ACC112 (cell line): ENCODE measurements at regions not wholly inside any gene's neighbourhood (a gene's known extent, or its start where the extent isn't known, plus 50 kb on each side); places are given as distances from the start of the nearest gene placed in this dataset.

Experiments used
- H2AFZ ChIP-seq: fragments of 200-600 bp; sonication (generic); one replicate; pipeline ENCODE4 v1.6.0; 2017; ENCODE audit warnings: antibody characterized with exemption, low read length; ENCODE audit not compliant: unreplicated experiment
- H3K27ac ChIP-seq: fragments of 200-600 bp; sonication (generic); 2 replicates; pipeline ENCODE4 v1.5.1; 2014; ENCODE audit warnings: low read depth, mild to moderate bottlenecking, antibody characterized with exemption, low read length, moderate library complexity
- H3K27me3 ChIP-seq: fragments of 200-600 bp; sonication (generic); 2 replicates; pipeline ENCODE4 v1.6.1; 2014; ENCODE audit warnings: mild to moderate bottlenecking, antibody characterized with exemption, low read length, moderate library complexity, mixed read lengths; ENCODE audit not compliant: insufficient read depth
- H3K36me3 ChIP-seq: fragments of 200-600 bp; sonication (generic); 2 replicates; pipeline ENCODE4 v1.6.1; 2016; ENCODE audit warnings: mild to moderate bottlenecking, antibody characterized with exemption, low read length, moderate library complexity, mixed read lengths; ENCODE audit not compliant: insufficient read depth
- H3K4me1 ChIP-seq: fragments of 200-600 bp; sonication (generic); one replicate; pipeline ENCODE4 v1.6.1; 2016; ENCODE audit warnings: low read length, mixed read lengths; ENCODE audit not compliant: insufficient read depth, unreplicated experiment, control insufficient read depth
- H3K4me3 ChIP-seq: fragments of 200-600 bp; sonication (generic); 2 replicates; pipeline ENCODE4 v1.5.1; 2014; ENCODE audit warnings: mild to moderate bottlenecking, low read depth, low read length
- H3K79me2 ChIP-seq: fragments of 200-600 bp; sonication (generic); one replicate; pipeline ENCODE4 v1.6.0; 2016; ENCODE audit warnings: low read length; ENCODE audit not compliant: control insufficient read depth, unreplicated experiment, insufficient read depth

GRCh38 chr2:67936969-67937368 is 125.8 kb downstream of the C1D start:
- Histone ChIP-seq H3K4me1 (no peaks in the 10 kb centered on the region), H2AFZ (no peak overlapping the region)

GRCh38 chr2:67938053-67938452 is 124.8 kb downstream of the C1D start:
- Histone ChIP-seq H3K36me3 (no peaks in the 10 kb centered on the region), H3K79me2 (no peaks in the 10 kb centered on the region), H3K27ac (no peak overlapping the region), H2AFZ (no peak overlapping the region), H3K4me3 (no peak overlapping the region), H3K4me1 (no peaks in the 10 kb centered on the region), H3K27me3 (no peaks in the 10 kb centered on the region)

More at GRCh38 chr2:67936969-67937368, 125.8 kb downstream of the C1D start:
- Histone ChIP-seq H3K4me3 (no peak overlapping the region), H3K27ac (no peak overlapping the region), H3K79me2 (no peaks in the 10 kb centered on the region), H3K36me3 (no peaks in the 10 kb centered on the region), H3K27me3 (no peaks in the 10 kb centered on the region)

GRCh38 chr2:67945056-67945455 is 117.7 kb downstream of the C1D start:
- Histone ChIP-seq H3K79me2 (no peaks in the 10 kb centered on the region), H2AFZ (no peak overlapping the region), H3K27me3 (no peaks in the 10 kb centered on the region), H3K27ac (no peak overlapping the region), H3K4me3 (no peak overlapping the region), H3K36me3 (no peaks in the 10 kb centered on the region), H3K4me1 (no peaks in the 10 kb centered on the region)

GRCh38 chr2:67945940-67946339 is 116.9 kb downstream of the C1D start:
- no peak overlapping the region for H2AFZ ChIP-seq

GRCh38 chr2:67948057-67948456 is 114.7 kb downstream of the C1D start:
- no peaks in the 10 kb centered on the region for H3K4me1 ChIP-seq

More at GRCh38 chr2:67945940-67946339, 116.9 kb downstream of the C1D start:
- Histone ChIP-seq H3K4me3 (no peak overlapping the region), H3K36me3 (no peaks in the 10 kb centered on the region), H3K27ac (no peak overlapping the region), H3K4me1 (no peaks in the 10 kb centered on the region), H3K79me2 (no peaks in the 10 kb centered on the region), H3K27me3 (no peaks in the 10 kb centered on the region)

GRCh38 chr2:67948506-67948905 is 114.3 kb downstream of the C1D start:
- Histone ChIP-seq H3K4me3 (no peak overlapping the region), H3K27ac (no peak overlapping the region)

More at GRCh38 chr2:67948057-67948456, 114.7 kb downstream of the C1D start:
- no peaks in the 10 kb centered on the region for H3K27me3 ChIP-seq
- H3K27ac ChIP-seq = no peak overlapping the region
- H3K4me3 ChIP-seq = no peak overlapping the region
- no peak overlapping the region for H2AFZ ChIP-seq
- H3K79me2 ChIP-seq = no peaks in the 10 kb centered on the region
- H3K36me3 ChIP-seq = no peaks in the 10 kb centered on the region

GRCh38 chr2:67950018-67950417 is 112.8 kb downstream of the C1D start:
- Histone ChIP-seq H3K4me1 (no peaks in the 10 kb centered on the region), H3K79me2 (no peaks in the 10 kb centered on the region), H3K36me3 (no peaks in the 10 kb centered on the region), H2AFZ (peak overlapping the region; percentile 77), H3K27me3 (no peaks in the 10 kb centered on the region), H3K27ac (no peak overlapping the region), H3K4me3 (no peak overlapping the region)

More at GRCh38 chr2:67948506-67948905, 114.3 kb downstream of the C1D start:
- no peaks in the 10 kb centered on the region for H3K36me3 ChIP-seq
- H2AFZ ChIP-seq = no peak overlapping the region
- no peaks in the 10 kb centered on the region for H3K79me2 ChIP-seq
- no peaks in the 10 kb centered on the region for H3K4me1 ChIP-seq
- H3K27me3 ChIP-seq = no peaks in the 10 kb centered on the region

- no peaks in the 10 kb centered on the region for H3K27me3 ChIP-seq
- H3K4me3 ChIP-seq = peak overlapping the region; percentile 43
- H3K36me3 ChIP-seq = no peaks in the 10 kb centered on the region
- H3K27ac ChIP-seq = no peak overlapping the region
- peak overlapping the region; percentile 77 for H2AFZ ChIP-seq
- no peaks in the 10 kb centered on the region for H3K79me2 ChIP-seq
- no peaks in the 10 kb centered on the region for H3K4me1 ChIP-seq
These were observed 111.9 kb downstream of the C1D start for GRCh38 chr2:67950919-67951318.

GRCh38 chr2:67952066-67952465 is 110.7 kb downstream of the C1D start:
- H3K4me3 ChIP-seq = no peak overlapping the region
- no peaks in the 10 kb centered on the region for H3K4me1 ChIP-seq
- H2AFZ ChIP-seq = no peak overlapping the region
- H3K36me3 ChIP-seq = no peaks in the 10 kb centered on the region
- H3K79me2 ChIP-seq = no peaks in the 10 kb centered on the region
- H3K27ac ChIP-seq = no peak overlapping the region
- H3K27me3 ChIP-seq = no peaks in the 10 kb centered on the region

- no peaks in the 10 kb centered on the region for H3K36me3 ChIP-seq
- H3K27ac ChIP-seq = no peak overlapping the region
- H3K4me1 ChIP-seq = no peaks in the 10 kb centered on the region
- no peak overlapping the region for H2AFZ ChIP-seq
- H3K4me3 ChIP-seq = no peak overlapping the region
- H3K27me3 ChIP-seq = no peaks in the 10 kb centered on the region
- H3K79me2 ChIP-seq = no peaks in the 10 kb centered on the region
These were observed 108.6 kb downstream of the C1D start for GRCh38 chr2:67954093-67954748.

GRCh38 chr2:67955748-67956603 is 106.8 kb downstream of the C1D start:
- H3K27me3 ChIP-seq = no peaks in the 10 kb centered on the region
- no peaks in the 10 kb centered on the region for H3K36me3 ChIP-seq
- no peak overlapping the region for H3K4me3 ChIP-seq
- H3K4me1 ChIP-seq = no peaks in the 10 kb centered on the region
- H2AFZ ChIP-seq = no peak overlapping the region
- H3K79me2 ChIP-seq = no peaks in the 10 kb centered on the region
- H3K27ac ChIP-seq = no peak overlapping the region
